OCI-LY1 (cell line): ENCODE measurements at regions not wholly inside any gene's neighbourhood (a gene's known extent, or its start where the extent isn't known, plus 50 kb on each side); places are given as distances from the start of the nearest gene placed in this dataset.

ENCODE experiments used
- H2AFZ ChIP-seq: fragments of 200-600 bp; sonication (generic), shearing (Covaris generic); 2 replicates; pipeline ENCODE4 v1.6.0; 2014; ENCODE audit warnings: antibody characterized with exemption, mild to moderate bottlenecking, low read length
- H3F3A ChIP-seq: fragments of 200-600 bp; sonication (generic), shearing (Covaris generic); 2 replicates; pipeline ENCODE4 v1.6.0; 2014; ENCODE audit warnings: mild to moderate bottlenecking, antibody characterized with exemption, low read length, moderate library complexity; ENCODE audit not compliant: insufficient read depth
- H3K27ac ChIP-seq: fragments of 200-600 bp; sonication (generic); 2 replicates; pipeline ENCODE4 v1.5.1; 2014; ENCODE audit warnings: low read length, mixed run types, mild to moderate bottlenecking, low read depth; ENCODE audit not compliant: poor library complexity, severe bottlenecking
- H3K27me3 ChIP-seq: fragments of 200-600 bp; sonication (generic); 2 replicates; pipeline ENCODE4 v1.6.0; 2014; ENCODE audit warnings: antibody characterized with exemption, mild to moderate bottlenecking, low read length, moderate library complexity; ENCODE audit not compliant: insufficient read depth
- H3K36me3 ChIP-seq: fragments of 200-600 bp; sonication (generic); 2 replicates; pipeline ENCODE4 v1.6.1; 2014; ENCODE audit warnings: mild to moderate bottlenecking, antibody characterized with exemption, low read length, moderate library complexity, mixed read lengths; ENCODE audit not compliant: insufficient read depth
- H3K4me1 ChIP-seq: fragments of 200-600 bp; sonication (generic); 2 replicates; pipeline ENCODE4 v1.5.1; 2014; ENCODE audit warnings: mild to moderate bottlenecking, low read length, moderate library complexity; ENCODE audit not compliant: insufficient read depth, severe bottlenecking
- H3K4me2 ChIP-seq: fragments of 200-600 bp; sonication (generic), shearing (Covaris generic); 2 replicates; pipeline ENCODE4 v1.6.1; 2014; ENCODE audit warnings: low read length
- H3K4me3 ChIP-seq: fragments of 200-600 bp; sonication (generic); 2 replicates; pipeline ENCODE4 v1.5.1; 2014; ENCODE audit warnings: low read length, low read depth, mild to moderate bottlenecking, mixed read lengths; ENCODE audit not compliant: poor library complexity, severe bottlenecking
- H3K79me2 ChIP-seq: fragments of 200-600 bp; shearing (Covaris generic); 2 replicates; pipeline ENCODE4 v1.6.1; 2016; ENCODE audit warnings: mixed run types, low read length, mixed read lengths; ENCODE audit not compliant: insufficient read depth
- H3K9ac ChIP-seq: fragments of 200-600 bp; sonication (generic), shearing (Covaris generic); 2 replicates; pipeline ENCODE4 v1.6.1; 2014; ENCODE audit warnings: mild to moderate bottlenecking, low read length, mixed read lengths
- H3K9me2 ChIP-seq: fragments of 200-600 bp; sonication (generic), shearing (Covaris generic); 2 replicates; pipeline ENCODE4 v1.6.1; 2014; ENCODE audit warnings: low read depth, mild to moderate bottlenecking, low read length, mixed read lengths
- H3K9me3 ChIP-seq: fragments of 200-600 bp; shearing (Covaris generic); 2 replicates; pipeline ENCODE4 v1.6.1; 2014; ENCODE audit warnings: low read length, mixed read lengths
- H4K20me1 ChIP-seq: fragments of 200-600 bp; sonication (generic), shearing (Covaris generic); 2 replicates; pipeline ENCODE4 v1.6.0; 2016; ENCODE audit warnings: mild to moderate bottlenecking, low read length; ENCODE audit not compliant: insufficient read depth
- CTCF ChIP-seq: fragments of 200-600 bp; sonication (generic), shearing (Covaris generic); IDR thresholded peaks from 2 replicates; pipeline ENCODE4 v1.5.1; 2017; ENCODE audit warnings: mild to moderate bottlenecking, antibody characterized with exemption, low read length, moderate library complexity, mixed read lengths
- EZH2 ChIP-seq: fragments of 200-600 bp; sonication (generic), shearing (Covaris generic); IDR thresholded peaks from 2 replicates; pipeline ENCODE4 v1.8.0; 2017; ENCODE audit warnings: borderline replicate concordance, mixed run types, mild to moderate bottlenecking, antibody characterized with exemption, low read length, moderate library complexity, mixed read lengths

GRCh38 chr1:229971141-229971540, 95.9 kb upstream of the GALNT2 start:
- H3K4me1 ChIP-seq: no peaks in the 10 kb centered on the region
- H3F3A ChIP-seq: no peaks in the 10 kb centered on the region
- H2AFZ ChIP-seq: no peak overlapping the region
- H3K4me3 ChIP-seq: no peak overlapping the region
- no peaks in the 10 kb centered on the region for H3K36me3 ChIP-seq
- no peaks in the 10 kb centered on the region; the same call in 1 of the 2 replicates for H3K9me2 ChIP-seq
- no peak for TF ChIP-seq CTCF
- TF ChIP-seq EZH2: no peak
- H4K20me1 ChIP-seq: no peaks in the 10 kb centered on the region
- H3K27ac ChIP-seq: no peak overlapping the region
- H3K27me3 ChIP-seq: no peaks in the 10 kb centered on the region; the same call in 1 of the 2 replicates
- peaks cover 6% of the 10 kb centered on the region; the same call in 1 of the 2 replicates for H3K9me3 ChIP-seq
- H3K4me2 ChIP-seq: no peak overlapping the region
- no peaks in the 10 kb centered on the region for H3K79me2 ChIP-seq
- H3K9ac ChIP-seq: no peak overlapping the region

- no peaks in the 10 kb centered on the region for H4K20me1 ChIP-seq
- no peak overlapping the region for H3K4me3 ChIP-seq
- TF ChIP-seq EZH2: no peak
- TF ChIP-seq CTCF: peak; percentile 30; the same call in 1 of the 2 replicates
- no peaks in the 10 kb centered on the region for H3F3A ChIP-seq
- no peak overlapping the region for H2AFZ ChIP-seq
- H3K79me2 ChIP-seq: no peaks in the 10 kb centered on the region
- H3K4me2 ChIP-seq: no peak overlapping the region
- peaks cover 8% of the 10 kb centered on the region; the same call in 1 of the 2 replicates for H3K9me3 ChIP-seq
- no peaks in the 10 kb centered on the region; the same call in 1 of the 2 replicates for H3K27me3 ChIP-seq
- H3K27ac ChIP-seq: no peak overlapping the region
- H3K36me3 ChIP-seq: no peaks in the 10 kb centered on the region
- H3K4me1 ChIP-seq: no peaks in the 10 kb centered on the region
- H3K9me2 ChIP-seq: no peaks in the 10 kb centered on the region; the same call in 1 of the 2 replicates
- no peak overlapping the region for H3K9ac ChIP-seq
These were observed 94.3 kb upstream of the GALNT2 start for GRCh38 chr1:229972600-229973296.

GRCh38 chr1:229973297-229973612, 93.8 kb upstream of the GALNT2 start:
- Histone ChIP-seq H3F3A (no peaks in the 10 kb centered on the region), H3K4me3 (no peak overlapping the region)
- TF ChIP-seq EZH2 (no peak), CTCF (no peak)

More at GRCh38 chr1:229973297-229973612, 93.8 kb upstream of the GALNT2 start:
- Histone ChIP-seq H3K27ac (no peak overlapping the region), H3K27me3 (no peaks in the 10 kb centered on the region; the same call in 1 of the 2 replicates), H3K9ac (no peak overlapping the region), H3K4me2 (no peak overlapping the region), H3K9me2 (no peaks in the 10 kb centered on the region), H2AFZ (no peak overlapping the region), H3K4me1 (no peaks in the 10 kb centered on the region), H3K79me2 (no peaks in the 10 kb centered on the region), H4K20me1 (no peaks in the 10 kb centered on the region), H3K36me3 (no peaks in the 10 kb centered on the region), H3K9me3 (peaks cover 13% of the 10 kb centered on the region; the same call in 1 of the 2 replicates)
